OCI-LY1 (cell line): ENCODE measurements at regions not wholly inside any gene's neighbourhood (a gene's known extent, or its start where the extent isn't known, plus 50 kb on each side); places are given as distances from the start of the nearest gene placed in this dataset.

Source experiments
- CTCF ChIP-seq: fragments of 200-600 bp; sonication (generic), shearing (Covaris generic); IDR thresholded peaks from 2 replicates; pipeline ENCODE4 v1.5.1; 2017; ENCODE audit warnings: mild to moderate bottlenecking, antibody characterized with exemption, low read length, moderate library complexity, mixed read lengths
- EZH2 ChIP-seq: fragments of 200-600 bp; sonication (generic), shearing (Covaris generic); IDR thresholded peaks from 2 replicates; pipeline ENCODE4 v1.8.0; 2017; ENCODE audit warnings: borderline replicate concordance, mixed run types, mild to moderate bottlenecking, antibody characterized with exemption, low read length, moderate library complexity, mixed read lengths

- TF ChIP-seq CTCF (no peak), EZH2 (no peak)
Measured at GRCh38 chrX:134183665-134184064, 53.3 kb upstream of the CCDC160 start.
